Neural crest cell (in vitro differentiated cells): ENCODE measurements at regions not wholly inside any gene's neighbourhood (a gene's known extent, or its start where the extent isn't known, plus 50 kb on each side); places are given as distances from the start of the nearest gene placed in this dataset.

Experiments
- DNase-seq: peaks from one replicate; pipeline ENCODE4 v3.0.0; 2021; ENCODE audit warnings: low read depth, mixed read lengths, low spot score
- H3K27ac Mint-ChIP-seq: one replicate; pipeline ENCODE4 v1.8.0; 2021; ENCODE audit warnings: mild to moderate bottlenecking, mixed read lengths; ENCODE audit not compliant: unreplicated experiment
- H3K27me3 Mint-ChIP-seq: 2 replicates; pipeline ENCODE4 v1.8.0; 2021; ENCODE audit warnings: low read depth, mild to moderate bottlenecking, mixed read lengths
- H3K36me3 Mint-ChIP-seq: 2 replicates; pipeline ENCODE4 v1.8.0; 2021; ENCODE audit warnings: low read depth, mild to moderate bottlenecking, mixed read lengths
- H3K4me1 Mint-ChIP-seq: 2 replicates; pipeline ENCODE4 v1.8.0; 2021; ENCODE audit warnings: mixed read lengths
- H3K4me3 Mint-ChIP-seq: one replicate; pipeline ENCODE4 v1.8.0; 2021; ENCODE audit warnings: mild to moderate bottlenecking, mixed read lengths
- H3K9me3 Mint-ChIP-seq: 2 replicates; pipeline ENCODE4 v1.8.0; 2021; ENCODE audit warnings: mixed read lengths
- CTCF ChIP-seq: fragments of 200-600 bp; sonication (generic); conservative IDR thresholded peaks from 2 replicates; pipeline ENCODE4 v1.5.0; 2021; ENCODE audit warnings: antibody characterized with exemption, mild to moderate bottlenecking

- H3K9me3 Mint-ChIP-seq: peaks cover 14% of the 10 kb centered on the region
- H3K4me3 Mint-ChIP-seq: no peak overlapping the region
- no peaks in the 10 kb centered on the region for H3K4me1 Mint-ChIP-seq
- DNase-seq: no peak
- no peak for TF ChIP-seq CTCF
- H3K36me3 Mint-ChIP-seq: peaks cover 2% of the 10 kb centered on the region
- no peaks in the 10 kb centered on the region for H3K27me3 Mint-ChIP-seq
- no peak overlapping the region for H3K27ac Mint-ChIP-seq
These were observed 128.5 kb upstream of the DIPK2B start for GRCh38 chrX:45329217-45329616.

GRCh38 chrX:45324941-45325340 is 124.3 kb upstream of the DIPK2B start:
- Mint-ChIP-seq H3K4me3 (no peak overlapping the region), H3K9me3 (peaks cover 18% of the 10 kb centered on the region), H3K4me1 (no peaks in the 10 kb centered on the region), H3K27ac (no peak overlapping the region), H3K36me3 (peaks cover 2% of the 10 kb centered on the region), H3K27me3 (no peaks in the 10 kb centered on the region)
- no peak for TF ChIP-seq CTCF
- DNase-seq: no peak

GRCh38 chrX:45323387-45323786 is 122.7 kb upstream of the DIPK2B start:
- no peak overlapping the region for H3K27ac Mint-ChIP-seq
- no peaks in the 10 kb centered on the region for H3K4me1 Mint-ChIP-seq
- H3K36me3 Mint-ChIP-seq: peaks cover 2% of the 10 kb centered on the region
- no peak for DNase-seq
- TF ChIP-seq CTCF: no peak
- H3K27me3 Mint-ChIP-seq: no peaks in the 10 kb centered on the region
- no peak overlapping the region for H3K4me3 Mint-ChIP-seq
- H3K9me3 Mint-ChIP-seq: peaks cover 14% of the 10 kb centered on the region

- peaks cover 2% of the 10 kb centered on the region for H3K36me3 Mint-ChIP-seq
- no peak overlapping the region for H3K4me3 Mint-ChIP-seq
- TF ChIP-seq CTCF: no peak
- H3K4me1 Mint-ChIP-seq: no peaks in the 10 kb centered on the region
- H3K9me3 Mint-ChIP-seq: peaks cover 10% of the 10 kb centered on the region
- H3K27me3 Mint-ChIP-seq: no peaks in the 10 kb centered on the region
- no peak overlapping the region for H3K27ac Mint-ChIP-seq
- no peak for DNase-seq
These were observed 122.1 kb upstream of the DIPK2B start for GRCh38 chrX:45322820-45323219.

- H3K4me3 Mint-ChIP-seq: no peak overlapping the region
- DNase-seq: no peak
- no peak overlapping the region for H3K27ac Mint-ChIP-seq
- H3K36me3 Mint-ChIP-seq: peaks cover 2% of the 10 kb centered on the region
- no peaks in the 10 kb centered on the region for H3K4me1 Mint-ChIP-seq
- no peaks in the 10 kb centered on the region for H3K27me3 Mint-ChIP-seq
- TF ChIP-seq CTCF: peak; percentile 60
- peaks cover 7% of the 10 kb centered on the region for H3K9me3 Mint-ChIP-seq
These were observed 121.7 kb upstream of the DIPK2B start for GRCh38 chrX:45322382-45322781.

GRCh38 chrX:45320191-45320590 is 119.5 kb upstream of the DIPK2B start:
- Mint-ChIP-seq H3K27ac (no peak overlapping the region), H3K27me3 (no peaks in the 10 kb centered on the region), H3K36me3 (no peaks in the 10 kb centered on the region), H3K4me1 (no peaks in the 10 kb centered on the region), H3K4me3 (no peak overlapping the region), H3K9me3 (peaks cover 4% of the 10 kb centered on the region)
- TF ChIP-seq CTCF: no peak
- no peak for DNase-seq
